ENCODE measurements at regions not wholly inside any gene's neighbourhood (a gene's known extent, or its start where the extent isn't known, plus 50 kb on each side); places are given as distances from the start of the nearest gene placed in this dataset.

GRCh38 chr15:46710401-46710960 lies 1006.8 kb upstream of the SEMA6D start (continued):
- TF ChIP-seq SMC3 (IDR thresholded peaks at IDR 0.05) = no peak
- no peak for TF ChIP-seq MAFK (IDR thresholded peaks at IDR 0.05; ENCODE audit: partially characterized antibody)
- TF ChIP-seq PBX3 (IDR thresholded peaks at IDR 0.05) = no peak
- TF ChIP-seq FOXS1 (CRISPR knock-in tag; IDR thresholded peaks at IDR 0.05) = no peak

GRCh38 chr15:46713045-46713444 lies 1004.3 kb upstream of the SEMA6D start:
- H3K4me1 ChIP-seq = no peaks in the 10 kb centered on the region
- ATAC-seq (no peak), FAIRE-seq (no peak), DNase-seq (ENCODE audit: low read depth in 1 of 2, low spot score in 1 of 2) (no peak)
- TF ChIP-seq TP53 (CRISPR knock-in tag; IDR thresholded peaks at IDR 0.05) (no peak), CBX2 (IDR thresholded peaks at IDR 0.05; ENCODE audit: borderline replicate concordance, low read depth) (no peak), ESRRA (IDR thresholded peaks at IDR 0.05; ENCODE audit: borderline replicate concordance, low read length) (no peak), SMC3 (IDR thresholded peaks at IDR 0.05) (no peak), HOXB13 (CRISPR knock-in tag; IDR thresholded peaks at IDR 0.05; ENCODE audit: low read depth) (no peak), RARB (CRISPR knock-in tag; IDR thresholded peaks at IDR 0.05) (no peak), E2F6 (IDR thresholded peaks at IDR 0.05; ENCODE audit: borderline replicate concordance, low read depth) (no peak), HMGXB4 (CRISPR knock-in tag; IDR thresholded peaks at IDR 0.05; ENCODE audit: borderline replicate concordance) (no peak), JUNB (IDR thresholded peaks at IDR 0.05) (no peak), REST (IDR thresholded peaks at IDR 0.05) (no peak), FOSL2 (IDR thresholded peaks at IDR 0.05) (no peak), FOSL2 (CRISPR knock-in tag; IDR thresholded peaks at IDR 0.05) (no peak), NR3C1 (IDR thresholded peaks at IDR 0.05) (no peak), CTCF (IDR thresholded peaks at IDR 0.05) (no peak), CHD2 (IDR thresholded peaks at IDR 0.05; ENCODE audit: low read length, partially characterized antibody) (no peak), NFE2L2 (conservative IDR thresholded peaks at IDR 0.05; ENCODE audit: low read length) (no peak), SREBF2 (IDR thresholded peaks at IDR 0.05) (no peak), CHD4 (IDR thresholded peaks at IDR 0.05; ENCODE audit: borderline replicate concordance) (no peak), MYC (IDR thresholded peaks at IDR 0.05; ENCODE audit: borderline replicate concordance, low read length) (no peak)
- CTCF ChIA-PET = no interaction called here
- H3K4me2 ChIP-seq = no peak overlapping the region
- POLR2A ChIA-PET = no interaction called here
- no peak overlapping the region for H3K27ac ChIP-seq
- H3K9me3 ChIP-seq = no peaks in the 10 kb centered on the region
- WGBS (ENCODE audit: missing lambda C conversion rate) = 5% methylated on average over 2 of the region's 2 CpGs
- H3K4me3 ChIP-seq = no peak overlapping the region

All from A549 (cell line).